NCI-H2081 (cell line): ENCODE measurements at regions not wholly inside any gene's neighbourhood (a gene's known extent, or its start where the extent isn't known, plus 50 kb on each side); places are given as distances from the start of the nearest gene placed in this dataset.

Source experiments
- DNase-seq, 2 experiments: peaks; one replicate each; lab custom pipeline; 2025; lab: John Stamatoyannopoulos, UW

DNA sequence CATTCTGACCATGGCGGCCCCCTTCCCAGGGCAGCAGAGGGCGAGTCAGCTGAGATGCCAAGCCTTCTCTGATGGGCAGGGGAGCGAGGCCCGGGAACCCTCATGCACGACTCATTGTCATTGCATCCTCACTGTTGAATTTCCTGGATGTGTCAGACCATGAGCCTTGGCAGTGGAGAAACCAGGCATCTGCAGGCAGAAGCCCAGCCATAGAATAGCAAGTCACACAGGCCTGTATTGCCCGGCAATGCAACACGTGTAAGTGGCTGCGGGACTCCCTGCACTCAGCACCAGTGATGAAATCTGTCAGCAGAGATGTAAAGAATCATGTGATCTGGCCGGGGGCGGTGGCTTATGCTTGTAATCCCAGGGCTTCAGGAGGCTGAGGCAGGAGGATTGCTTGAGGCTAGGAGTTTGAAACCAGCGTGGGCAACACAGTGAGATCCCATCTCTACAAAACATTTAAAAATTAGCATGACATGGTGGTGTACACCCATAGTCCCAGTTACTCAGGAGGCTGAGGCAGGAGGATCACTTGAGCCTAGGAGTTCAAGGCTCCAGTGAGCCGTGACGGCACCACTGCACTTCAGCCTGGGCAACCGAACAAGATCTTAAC lies 199.7 kb downstream of the KATNAL1 start:
- DNase-seq = no peak

DNA sequence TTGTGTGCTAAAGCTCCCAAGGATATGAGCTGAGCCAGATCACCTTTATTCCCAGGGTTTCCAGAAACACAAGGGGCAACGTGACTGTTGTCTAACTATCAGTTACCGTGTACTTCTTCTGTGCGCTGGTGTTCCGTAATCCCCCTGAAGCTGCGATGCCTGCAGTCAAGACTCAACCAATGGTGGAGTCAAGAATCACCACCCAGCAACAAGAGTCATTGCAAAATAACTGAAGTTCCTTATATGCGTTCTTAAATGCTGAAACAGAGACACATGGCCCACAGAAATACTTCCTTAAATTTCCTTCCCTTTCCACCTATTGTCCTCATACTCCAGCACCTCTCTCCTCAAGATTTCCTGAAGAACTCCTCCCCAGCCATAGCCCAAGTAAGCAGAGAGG lies 200.2 kb downstream of the KATNAL1 start:
- DNase-seq = no peak

DNA sequence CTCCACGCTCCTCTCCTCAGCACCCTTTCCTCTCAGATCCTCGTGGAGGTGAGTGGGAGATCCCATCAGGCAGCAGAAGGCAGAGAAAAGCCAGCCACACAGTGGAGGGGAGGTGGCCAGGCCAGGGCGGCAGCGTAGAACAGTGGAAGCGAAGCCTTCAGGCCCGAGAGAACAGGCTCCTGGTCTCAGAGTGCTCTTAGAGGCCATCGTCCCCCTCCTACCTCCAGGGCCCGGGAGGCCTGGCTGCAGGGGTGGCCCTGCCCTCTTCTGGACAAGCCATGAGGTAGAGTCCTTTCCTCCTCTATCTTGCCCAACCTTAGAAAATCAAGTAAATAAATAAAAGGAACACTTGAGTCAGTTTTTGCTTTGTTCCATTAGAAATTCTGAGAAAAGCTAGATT lies 202.0 kb downstream of the KATNAL1 start:
- no peak for DNase-seq

DNA sequence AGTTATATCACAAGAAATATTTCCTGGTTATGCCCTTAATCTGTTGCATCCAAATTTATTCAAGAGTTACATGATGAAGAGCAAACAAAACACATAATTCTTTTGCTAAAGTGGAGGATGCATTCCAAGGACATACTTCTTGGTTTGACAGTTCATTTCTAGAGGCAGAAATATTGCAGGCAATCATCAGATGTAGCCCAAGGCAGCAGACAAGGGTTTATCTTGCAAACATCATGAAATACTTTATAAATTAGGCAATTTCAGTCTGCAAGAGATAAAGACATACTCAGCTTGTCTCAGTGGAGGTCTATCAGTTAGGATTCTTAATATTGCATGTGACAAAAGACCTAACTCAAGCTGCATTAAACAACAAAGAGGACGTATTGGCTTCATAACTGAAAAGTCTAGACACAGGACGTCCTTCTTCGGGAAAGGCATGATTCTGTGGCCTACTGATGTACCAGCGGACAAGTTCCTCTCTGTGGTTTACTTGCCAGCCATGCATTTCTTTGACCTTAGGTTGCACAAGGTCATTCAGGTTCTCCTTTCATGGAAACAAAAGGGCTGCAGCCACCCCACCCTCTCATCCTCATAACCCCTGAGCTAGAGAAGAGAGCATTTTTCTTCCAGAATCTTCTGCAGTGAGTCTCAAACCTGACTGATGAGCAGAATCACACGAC lies 204.1 kb downstream of the KATNAL1 start:
- no peak for DNase-seq

DNA sequence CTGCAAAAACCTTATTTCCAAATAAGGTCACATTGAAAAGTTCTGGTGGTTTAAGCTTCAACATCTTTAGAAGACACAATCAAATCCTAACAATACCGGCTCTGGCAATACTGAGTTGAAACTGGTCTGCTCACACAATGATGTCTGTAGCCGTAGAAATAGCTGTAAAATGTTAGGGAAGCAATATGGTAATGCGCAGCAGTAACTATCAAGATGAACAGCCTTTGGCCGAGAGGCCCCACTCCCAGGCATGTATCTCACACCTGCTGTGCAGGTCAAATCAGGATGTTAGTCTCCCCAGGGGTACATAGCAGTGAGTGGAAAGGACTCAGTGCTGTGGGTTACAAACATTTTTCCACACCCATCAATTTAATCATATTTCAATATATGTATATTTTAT lies 207.1 kb downstream of the KATNAL1 start:
- DNase-seq = no peak

DNA sequence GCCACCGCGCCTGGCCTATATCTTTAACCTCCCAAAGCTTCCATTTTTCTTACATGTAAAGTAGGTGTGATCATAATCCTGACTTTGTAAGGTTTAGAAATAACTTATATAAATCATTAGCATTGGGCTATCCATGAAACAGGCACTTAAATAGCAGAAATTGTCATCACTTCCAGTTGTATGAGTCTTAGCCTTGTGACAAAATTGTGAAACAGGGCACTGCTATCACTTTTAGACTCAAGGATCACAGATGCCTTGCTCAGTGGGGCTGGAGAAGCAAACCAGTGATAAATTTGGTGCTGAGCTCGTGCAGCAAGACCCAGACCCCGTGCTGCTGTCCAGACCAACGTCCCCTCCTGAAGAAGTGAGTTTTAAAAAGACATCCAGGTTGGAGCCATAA lies 209.7 kb downstream of the KATNAL1 start:
- DNase-seq = no peak

DNA sequence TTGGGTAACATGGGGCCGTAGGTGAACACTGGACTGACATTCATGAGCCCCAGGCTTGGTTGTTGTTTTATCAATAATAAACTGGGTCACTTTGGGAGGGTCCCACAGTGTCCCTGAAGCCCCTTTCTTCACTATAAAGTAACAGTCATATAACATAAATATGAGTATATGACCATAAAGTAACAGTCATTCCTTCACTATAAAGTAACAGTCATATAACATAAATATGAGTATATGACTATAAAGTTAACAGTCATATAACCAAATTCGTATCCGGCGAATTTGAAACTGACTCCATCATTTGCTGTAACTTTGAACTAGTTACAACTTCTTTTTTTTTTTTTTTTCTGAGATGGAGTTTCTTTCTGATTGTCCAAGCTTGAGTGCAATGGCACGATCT lies 210.3 kb downstream of the KATNAL1 start:
- DNase-seq = no peak

DNA sequence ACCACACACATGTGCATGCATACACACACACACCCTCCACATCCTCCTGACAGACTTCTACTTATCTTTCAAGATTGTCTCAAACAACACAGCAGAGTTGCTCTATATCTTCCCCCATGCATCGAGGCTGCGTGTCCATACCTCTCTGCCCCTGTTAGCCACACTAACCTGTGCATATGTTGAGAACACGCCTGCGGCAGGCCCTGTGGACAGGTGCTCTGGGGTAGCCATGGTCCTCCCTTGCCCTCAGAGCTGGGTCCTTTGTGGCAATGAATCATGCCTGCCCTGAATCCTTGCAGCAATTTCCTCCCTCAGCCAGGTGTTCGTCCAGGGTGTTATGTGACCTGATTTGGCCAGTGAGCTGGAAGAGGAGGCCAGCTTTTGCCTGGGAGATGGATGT lies 213.3 kb downstream of the KATNAL1 start:
- no peak for DNase-seq

DNA sequence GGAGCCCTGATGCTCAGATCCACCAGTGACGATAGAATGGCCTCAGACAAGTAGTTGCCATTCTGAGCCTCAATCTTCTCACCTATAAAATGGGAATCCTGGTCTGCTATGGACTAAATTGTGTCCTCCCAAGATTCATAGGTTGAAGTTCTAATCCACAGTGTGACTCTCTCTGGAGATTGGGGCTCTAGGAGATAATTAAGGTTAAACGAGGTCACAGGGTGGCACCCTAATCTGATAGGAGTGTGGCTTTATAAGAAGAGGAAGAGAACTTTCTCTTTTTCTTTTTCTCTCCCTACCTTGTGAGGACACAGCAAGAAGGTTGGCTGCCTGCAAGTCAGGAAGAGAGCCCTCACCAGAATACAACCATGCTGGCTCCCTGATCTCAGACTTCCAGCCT lies 214.1 kb downstream of the KATNAL1 start:
- DNase-seq = no peak

DNA sequence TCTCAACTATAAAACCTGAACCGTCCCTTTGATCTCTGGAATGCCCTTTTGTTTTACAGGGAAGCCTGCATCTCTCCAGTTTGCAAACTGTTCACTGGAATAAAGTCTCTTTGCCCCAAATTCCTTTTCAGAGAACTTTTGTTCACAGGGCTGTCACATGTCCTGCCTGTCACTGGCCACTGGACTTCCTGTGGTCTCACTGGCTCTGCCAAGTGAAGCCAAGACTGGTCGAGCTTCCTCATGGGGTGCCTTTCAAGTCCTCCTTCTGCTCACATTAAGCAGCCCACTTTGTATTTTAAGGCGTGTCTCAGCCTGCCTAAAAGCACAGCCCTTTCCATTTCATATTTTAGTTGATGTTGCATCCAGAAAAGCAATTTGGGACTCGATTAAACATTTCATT lies 215.7 kb downstream of the KATNAL1 start:
- no peak for DNase-seq

DNA sequence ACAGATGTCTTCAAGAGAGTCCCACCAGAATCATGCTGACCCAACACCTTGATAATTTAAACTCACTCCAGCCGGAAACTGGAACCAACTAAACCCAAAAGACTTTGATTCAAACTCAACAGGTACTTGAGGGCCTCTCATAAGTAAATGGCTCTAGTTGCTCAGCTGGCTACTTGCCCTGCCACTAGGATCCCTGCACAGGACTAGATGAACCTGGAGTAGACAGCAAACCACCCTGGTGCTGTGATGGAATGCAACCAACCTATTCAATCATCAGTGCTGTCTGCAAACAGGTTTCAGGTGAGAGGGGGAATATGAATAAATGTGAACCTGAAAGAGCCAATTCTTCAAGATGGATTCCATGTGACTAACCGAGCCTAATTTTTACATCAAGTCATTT lies 216.3 kb downstream of the KATNAL1 start:
- DNase-seq = no peak

DNA sequence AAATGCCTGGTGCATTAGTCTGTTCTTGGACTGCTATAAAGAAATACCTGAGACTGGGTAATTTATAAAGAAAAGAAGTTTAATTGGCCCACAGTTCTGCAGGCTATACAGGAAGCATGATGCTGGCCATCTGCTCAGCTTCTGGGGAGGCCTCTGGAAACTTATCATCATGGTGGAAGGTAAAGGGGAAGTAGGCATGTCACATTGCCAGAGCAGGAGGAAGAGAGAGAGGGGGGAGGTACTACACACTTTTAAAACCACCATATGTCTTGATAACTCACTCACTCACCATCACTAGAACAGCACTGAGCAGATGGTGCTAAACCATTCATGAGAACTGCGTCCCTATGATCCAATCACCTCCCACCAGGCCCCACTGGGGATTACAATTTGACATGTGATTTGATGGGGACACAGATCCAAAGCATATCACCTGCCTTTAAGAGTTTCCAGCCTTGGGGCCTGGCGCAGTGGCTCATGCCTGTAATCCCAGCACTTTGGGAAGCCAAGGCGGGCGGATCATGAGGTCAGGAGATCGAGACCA lies 219.0 kb downstream of the KATNAL1 start:
- DNase-seq = no peak

DNA sequence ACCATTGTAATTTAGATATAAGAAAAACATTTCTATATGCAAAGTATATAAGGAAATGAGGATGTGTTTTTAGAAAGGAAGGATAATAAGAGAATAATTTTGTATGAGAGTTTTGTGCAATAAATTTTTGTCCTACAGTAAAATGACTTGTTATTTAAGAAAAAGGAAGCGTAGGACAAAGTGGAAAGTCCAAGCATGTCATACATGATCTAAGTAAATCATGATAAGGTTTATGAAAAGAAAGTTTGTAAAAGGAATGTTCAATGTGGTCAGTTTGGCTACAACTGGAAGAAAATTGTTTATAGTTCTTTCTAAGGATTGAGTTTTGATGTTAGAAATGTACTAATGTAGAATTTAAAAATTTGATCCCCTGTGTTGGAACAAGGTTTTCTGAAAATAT lies 222.3 kb downstream of the KATNAL1 start:
- DNase-seq = no peak

DNA sequence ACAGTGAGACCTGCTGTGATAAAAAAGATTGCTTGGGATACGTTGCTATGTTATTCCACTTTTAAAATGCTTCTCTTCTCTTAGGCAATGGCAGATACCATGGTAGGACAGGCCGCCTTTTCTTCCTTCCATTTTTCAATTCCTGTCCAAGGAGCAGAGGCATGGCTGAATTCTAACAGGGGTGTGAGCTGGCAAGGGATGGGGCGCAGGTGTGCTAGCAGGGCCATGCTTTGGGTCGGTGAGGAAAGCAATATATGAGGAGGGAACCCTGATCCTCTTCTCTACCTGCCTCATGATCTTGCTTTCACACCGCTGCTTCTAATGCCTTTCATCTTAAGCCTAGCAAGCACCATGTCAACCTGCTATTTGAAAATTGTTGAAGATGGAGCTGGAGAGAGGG lies 225.0 kb downstream of the KATNAL1 start:
- no peak for DNase-seq

DNA sequence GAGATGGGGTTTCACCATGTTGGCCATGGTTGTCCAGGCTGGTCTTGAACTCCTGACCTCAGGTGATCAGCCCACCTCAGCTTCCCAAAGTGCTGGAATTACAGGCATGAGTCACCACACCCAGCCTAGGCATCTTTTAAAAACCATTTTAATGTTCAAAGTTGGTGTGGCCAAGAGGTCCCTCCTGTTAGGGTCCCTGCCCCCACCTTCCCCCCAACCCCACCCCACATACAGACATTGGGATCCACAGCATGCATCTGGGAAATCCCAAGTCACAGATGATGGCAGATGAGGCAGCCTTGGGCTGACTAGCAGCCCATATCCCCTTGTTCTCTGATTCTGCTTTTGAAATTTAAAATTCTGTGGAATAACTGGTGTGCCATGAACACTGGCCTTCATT lies 226.0 kb downstream of the KATNAL1 start:
- no peak for DNase-seq

DNA sequence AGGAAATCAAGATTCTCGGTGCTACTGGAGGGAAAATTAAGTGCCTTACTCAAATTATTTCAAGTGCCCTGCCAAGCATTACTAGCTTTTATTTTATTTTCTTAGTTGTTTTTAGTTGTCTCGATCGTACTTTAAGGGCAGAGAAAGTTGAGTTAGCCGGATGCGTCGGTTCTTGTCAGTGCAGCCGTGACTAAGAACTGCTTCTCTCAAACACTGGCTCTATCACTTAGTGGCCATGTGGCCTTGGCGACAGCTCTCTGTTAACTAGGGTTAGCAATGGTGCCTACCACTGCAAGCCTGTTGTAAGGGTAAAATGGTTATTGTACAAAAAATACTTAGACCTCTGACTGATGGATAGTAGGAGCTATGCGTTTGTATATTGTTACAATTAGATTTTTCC lies 227.8 kb downstream of the KATNAL1 start:
- no peak for DNase-seq

DNA sequence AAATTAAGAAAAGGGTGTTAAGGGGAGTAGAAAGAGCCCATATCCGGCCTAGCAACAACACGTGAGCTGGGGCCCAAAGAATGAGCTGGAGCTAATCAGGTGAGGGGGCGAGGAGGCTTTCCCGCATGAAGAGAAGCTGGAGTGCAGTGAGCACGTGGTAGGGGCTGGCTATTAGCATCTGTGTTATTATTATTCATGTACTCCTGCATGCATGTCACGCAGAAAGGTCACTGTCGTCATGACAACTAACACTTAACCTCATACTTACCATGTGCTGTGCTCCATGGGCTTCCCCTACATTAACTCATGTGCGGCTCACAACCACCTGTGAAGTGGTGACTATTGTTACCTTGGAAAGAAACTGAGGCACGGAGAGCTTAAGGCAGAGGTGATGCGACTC lies 227.6 kb upstream of the UBL3 start:
- DNase-seq = no peak

DNA sequence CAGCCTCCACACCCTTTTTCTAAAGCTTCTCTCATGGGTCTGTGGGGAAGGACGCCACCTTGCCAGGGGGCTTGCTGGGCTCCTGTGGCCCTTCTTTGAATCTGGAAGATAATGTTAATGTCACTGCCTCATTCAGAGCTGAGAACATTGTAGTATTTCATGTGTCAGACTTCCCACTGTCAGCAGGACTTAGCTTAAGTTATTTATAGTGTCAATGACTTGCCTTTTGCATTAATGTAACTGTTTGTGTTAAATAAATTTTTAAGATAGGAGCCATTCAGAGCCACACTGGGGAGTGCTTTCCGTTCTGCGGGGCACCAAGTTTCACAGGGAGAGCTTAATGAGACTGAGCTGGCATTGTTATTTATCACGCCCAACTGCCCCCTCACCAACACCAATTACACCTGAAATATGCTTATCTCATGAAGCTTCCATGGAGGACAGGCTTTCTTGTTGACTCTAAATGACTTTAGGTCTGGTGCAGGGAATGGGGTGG lies 226.9 kb upstream of the UBL3 start:
- DNase-seq = no peak

DNA sequence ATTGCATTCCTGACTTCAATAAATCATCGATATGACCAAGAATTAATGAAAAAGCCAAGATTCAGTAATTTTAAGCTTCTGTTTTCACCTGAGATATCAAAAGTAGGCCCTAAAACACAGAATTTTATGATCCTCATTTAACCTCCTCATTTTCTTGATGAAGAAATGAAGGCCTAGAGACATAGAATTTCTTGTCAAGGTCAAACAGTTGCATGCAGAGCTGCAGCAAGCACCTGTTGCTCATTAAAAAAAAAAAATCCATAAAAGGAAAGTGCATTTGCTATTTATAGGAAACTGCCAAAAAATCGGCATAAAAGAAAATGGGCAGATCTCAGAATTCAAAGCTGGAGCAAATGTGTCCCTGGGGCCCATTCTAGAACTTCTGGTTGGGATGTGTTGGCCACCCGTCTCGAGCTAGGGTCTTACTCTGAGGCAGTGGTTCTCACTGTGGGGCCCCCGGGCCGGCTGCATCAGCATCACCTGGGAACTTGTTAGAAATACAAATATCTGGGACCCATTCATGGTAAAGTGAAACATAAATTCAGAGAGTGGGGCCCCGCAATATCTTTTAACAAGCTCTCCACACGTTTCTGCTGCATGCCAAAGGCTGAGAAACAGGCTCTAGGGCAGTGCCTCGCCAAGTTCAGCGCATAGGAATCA lies 224.7 kb upstream of the UBL3 start:
- DNase-seq = no peak

DNA sequence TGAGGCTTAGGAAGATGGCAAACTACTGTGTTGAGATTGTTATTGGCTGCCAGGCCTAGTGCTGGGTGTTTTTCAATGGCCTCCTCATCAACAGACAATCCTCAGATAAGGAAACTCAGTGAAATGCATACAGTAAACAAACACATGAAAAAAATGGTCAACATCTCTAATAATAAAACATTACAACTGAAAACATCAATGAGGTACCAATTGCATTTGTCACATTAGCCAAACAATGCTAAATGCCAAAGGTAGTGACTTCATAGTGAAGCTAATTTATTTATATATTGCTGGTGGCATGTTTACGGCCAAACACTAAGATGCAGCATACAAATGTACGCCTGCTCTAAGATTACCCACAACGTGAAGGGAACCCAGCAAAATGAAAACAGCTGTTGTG lies 224.0 kb upstream of the UBL3 start:
- DNase-seq = no peak

DNA sequence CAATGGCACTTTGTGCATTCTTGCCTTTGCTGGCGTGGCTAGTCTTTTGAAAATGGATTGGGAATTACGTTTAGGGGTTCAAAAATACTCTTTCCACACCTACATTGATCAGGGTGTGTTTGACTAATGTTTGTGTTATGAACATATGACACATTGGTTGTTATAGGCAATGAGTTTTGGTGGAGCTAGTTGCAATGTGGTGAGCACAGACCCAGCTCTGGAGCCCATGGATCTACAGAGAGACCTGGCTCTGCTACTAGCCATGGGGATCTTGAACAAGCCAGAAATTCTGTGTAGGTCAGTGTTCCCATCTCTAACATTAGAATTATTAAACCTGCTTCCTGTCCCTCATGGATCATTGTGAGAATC lies 222.4 kb upstream of the UBL3 start:
- DNase-seq = no peak

DNA sequence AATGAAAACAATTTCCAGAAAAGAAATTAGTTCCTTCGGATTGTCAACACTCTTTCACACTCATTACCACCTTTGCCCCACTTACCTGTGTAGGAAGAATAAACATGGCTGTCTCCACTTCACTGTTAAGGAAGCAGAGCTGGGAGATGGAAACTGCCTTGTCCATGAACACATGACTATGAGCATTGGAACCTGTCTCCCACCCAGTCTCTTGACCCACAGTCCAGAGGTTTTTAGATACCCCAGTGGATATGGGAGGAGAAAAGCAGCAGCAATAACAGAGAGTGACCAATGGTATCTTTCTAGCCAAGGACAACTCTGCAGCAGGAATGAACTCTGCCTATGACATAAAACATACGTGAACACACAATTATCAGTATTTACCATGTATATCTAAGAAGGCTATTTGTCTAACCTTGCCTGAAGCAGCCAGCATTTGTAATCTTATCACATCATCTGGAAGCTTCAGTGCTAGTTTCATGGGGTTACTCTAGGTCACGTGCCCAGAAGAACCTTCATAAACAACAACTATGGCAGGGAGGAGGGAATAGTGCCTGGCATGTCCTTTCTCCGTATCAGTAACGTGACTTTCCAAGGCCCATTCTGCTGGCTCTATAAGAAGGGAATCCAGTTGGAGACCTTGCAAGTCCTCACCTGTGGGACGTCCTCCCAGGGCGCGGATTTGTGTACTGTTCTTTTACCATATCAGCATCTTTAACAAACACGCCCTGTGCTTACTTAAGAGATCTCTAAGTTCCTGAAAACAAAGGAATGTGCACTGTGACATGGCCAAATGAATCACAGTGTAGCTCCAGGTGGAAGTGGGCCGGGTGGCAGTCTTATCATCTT lies 221.8 kb upstream of the UBL3 start:
- DNase-seq = no peak
